ENCODE measurements at regions not wholly inside any gene's neighbourhood (a gene's known extent, or its start where the extent isn't known, plus 50 kb on each side); places are given as distances from the start of the nearest gene placed in this dataset.
"Not testable (repeated sequence)": the region's sequence is repeated elsewhere in the genome, so short reads cannot be mapped to it uniquely, and the experiment has no call there.

DNA sequence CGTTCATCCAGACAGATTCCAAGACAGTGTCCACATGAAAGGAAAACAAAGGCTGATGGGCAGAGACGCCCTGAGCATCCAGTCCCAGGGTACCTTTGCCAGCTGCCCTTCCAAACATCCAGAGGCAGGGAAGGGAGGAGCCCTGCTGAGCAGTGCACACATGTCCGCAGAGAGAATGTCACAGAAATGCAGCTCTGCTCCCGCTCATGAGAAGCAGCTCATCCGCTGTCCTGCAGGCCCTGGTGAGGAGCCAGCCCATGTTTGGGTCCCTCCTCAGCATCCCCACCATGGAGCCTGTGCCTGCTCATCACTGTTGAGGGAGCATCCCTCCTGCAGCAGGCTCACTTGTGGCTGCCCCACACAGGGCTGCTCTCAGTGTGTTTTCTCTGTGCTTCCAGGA lies 484.7 kb downstream of the GOLGA6L6 start:
- not testable (repeated sequence) for H2AFZ ChIP-seq (ENCODE audit: low read length); H3K27ac ChIP-seq (ENCODE audit: low read depth, low read length); H4K20me1 ChIP-seq (ENCODE audit: insufficient read depth, low read length); H3K4me1 ChIP-seq (ENCODE audit: insufficient read depth, low read length); H3K4me2 ChIP-seq (ENCODE audit: insufficient read depth, low read length); H3K4me3 ChIP-seq (ENCODE audit: insufficient read depth, low read length); H3K79me2 ChIP-seq (ENCODE audit: insufficient read depth, low read length); H3K36me3 ChIP-seq (ENCODE audit: insufficient read depth, low read length); DNase-seq (ENCODE audit: insufficient read length, low spot score, missing footprints); H3K9me3 ChIP-seq (ENCODE audit: low read depth, low read length); H3K27me3 ChIP-seq (ENCODE audit: insufficient read depth, low read length)

DNA sequence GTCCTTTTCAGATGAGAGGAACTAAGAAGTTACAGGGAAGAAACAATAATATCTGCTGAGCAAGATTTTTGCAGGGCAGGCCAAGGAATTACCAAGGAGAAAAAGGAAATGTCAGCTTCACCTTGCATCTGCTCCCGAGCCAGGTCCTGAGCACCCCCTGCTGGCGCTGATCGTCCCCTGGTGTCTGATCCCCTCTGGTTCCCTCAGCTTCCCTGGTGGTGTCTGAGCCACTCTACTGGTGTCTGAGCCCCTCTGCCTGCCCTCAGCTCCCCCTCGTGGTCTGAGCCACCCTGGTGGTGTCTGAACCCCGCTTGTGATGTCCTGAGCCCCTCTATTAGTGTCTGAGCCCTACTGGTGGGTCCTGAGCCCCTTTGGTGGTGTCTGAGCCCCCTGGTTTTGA lies 485.7 kb downstream of the GOLGA6L6 start:
- not testable (repeated sequence) for H3K27ac ChIP-seq (ENCODE audit: low read depth, low read length); H3K4me3 ChIP-seq (ENCODE audit: insufficient read depth, low read length); H2AFZ ChIP-seq (ENCODE audit: low read length); H3K27me3 ChIP-seq (ENCODE audit: insufficient read depth, low read length); H3K79me2 ChIP-seq (ENCODE audit: insufficient read depth, low read length); H4K20me1 ChIP-seq (ENCODE audit: insufficient read depth, low read length); H3K4me1 ChIP-seq (ENCODE audit: insufficient read depth, low read length); H3K9me3 ChIP-seq (ENCODE audit: low read depth, low read length); H3K36me3 ChIP-seq (ENCODE audit: insufficient read depth, low read length); DNase-seq (ENCODE audit: insufficient read length, low spot score, missing footprints); H3K4me2 ChIP-seq (ENCODE audit: insufficient read depth, low read length)

DNA sequence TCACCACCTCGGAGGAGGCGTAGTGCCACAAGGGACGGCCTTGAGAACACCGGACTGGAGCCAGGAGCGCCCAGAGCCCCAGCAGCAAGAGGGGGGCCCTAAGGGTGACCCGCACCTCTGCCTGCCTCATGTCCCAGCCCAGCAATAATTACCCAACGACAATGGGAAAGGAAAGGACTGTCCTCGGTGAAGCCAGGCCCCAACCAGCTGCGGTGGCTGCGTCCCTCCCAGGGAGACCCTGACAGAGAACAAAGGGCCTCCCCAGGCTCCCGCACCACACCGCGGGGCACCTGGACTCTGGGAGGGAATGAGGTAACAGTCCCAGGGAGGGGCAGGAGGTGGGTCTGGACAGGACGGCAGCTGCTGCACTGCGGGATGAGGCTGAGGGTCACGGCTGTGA lies 493.4 kb downstream of the GOLGA6L6 start:
- not testable (repeated sequence) for H3K4me1 ChIP-seq (ENCODE audit: insufficient read depth, low read length); H3K4me2 ChIP-seq (ENCODE audit: insufficient read depth, low read length); H3K79me2 ChIP-seq (ENCODE audit: insufficient read depth, low read length); H3K4me3 ChIP-seq (ENCODE audit: insufficient read depth, low read length); H3K27me3 ChIP-seq (ENCODE audit: insufficient read depth, low read length); H3K36me3 ChIP-seq (ENCODE audit: insufficient read depth, low read length); H2AFZ ChIP-seq (ENCODE audit: low read length); DNase-seq (ENCODE audit: insufficient read length, low spot score, missing footprints); H3K9me3 ChIP-seq (ENCODE audit: low read depth, low read length); H3K27ac ChIP-seq (ENCODE audit: low read depth, low read length); H4K20me1 ChIP-seq (ENCODE audit: insufficient read depth, low read length)

DNA sequence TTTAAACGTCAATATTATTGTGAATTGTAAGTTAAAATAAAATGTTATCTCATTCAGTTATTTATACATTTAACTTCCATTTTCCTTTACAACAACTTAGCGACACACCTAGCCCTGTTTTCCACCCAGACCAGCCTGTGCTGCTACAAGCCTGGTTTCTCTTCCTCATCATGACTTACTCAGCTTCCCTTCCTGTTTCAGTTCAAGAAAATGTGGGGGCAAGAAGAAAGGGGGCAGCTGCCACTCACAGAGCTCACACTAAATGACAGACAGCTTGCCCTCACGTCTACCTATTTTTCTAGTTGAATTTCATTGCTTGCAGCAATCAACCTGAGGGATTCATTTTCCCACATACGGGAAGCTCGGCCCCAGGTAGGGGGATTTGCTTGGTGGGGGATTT lies 496.4 kb downstream of the GOLGA6L6 start:
- not testable (repeated sequence) for DNase-seq (ENCODE audit: insufficient read length, low spot score, missing footprints); H3K27me3 ChIP-seq (ENCODE audit: insufficient read depth, low read length); H2AFZ ChIP-seq (ENCODE audit: low read length); H3K36me3 ChIP-seq (ENCODE audit: insufficient read depth, low read length); H3K79me2 ChIP-seq (ENCODE audit: insufficient read depth, low read length); H4K20me1 ChIP-seq (ENCODE audit: insufficient read depth, low read length); H3K4me2 ChIP-seq (ENCODE audit: insufficient read depth, low read length); H3K27ac ChIP-seq (ENCODE audit: low read depth, low read length); H3K4me3 ChIP-seq (ENCODE audit: insufficient read depth, low read length); H3K9me3 ChIP-seq (ENCODE audit: low read depth, low read length); H3K4me1 ChIP-seq (ENCODE audit: insufficient read depth, low read length)

DNA sequence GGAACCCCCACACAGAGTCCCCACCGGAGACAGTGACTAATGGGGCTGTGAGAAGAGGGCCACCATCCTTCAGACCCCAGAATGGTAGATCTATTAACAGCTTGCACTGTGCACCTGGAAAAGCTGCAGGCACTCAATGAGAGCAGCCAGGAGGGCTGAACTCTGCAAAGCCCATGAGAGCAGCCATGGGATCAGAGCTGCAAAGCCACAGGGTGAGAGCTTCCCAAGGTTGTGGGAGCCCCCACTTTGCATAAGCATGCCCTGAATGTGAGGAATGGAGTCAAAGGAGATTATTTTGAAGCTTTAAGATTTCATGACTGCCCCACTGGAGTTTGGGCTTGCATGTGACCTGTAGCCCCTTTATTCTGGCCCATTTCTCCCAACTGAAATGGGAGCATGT lies 500.9 kb downstream of the GOLGA6L6 start:
- not testable (repeated sequence) for H4K20me1 ChIP-seq (ENCODE audit: insufficient read depth, low read length); H3K4me1 ChIP-seq (ENCODE audit: insufficient read depth, low read length); H3K4me2 ChIP-seq (ENCODE audit: insufficient read depth, low read length); H3K27me3 ChIP-seq (ENCODE audit: insufficient read depth, low read length); H3K27ac ChIP-seq (ENCODE audit: low read depth, low read length); H3K9me3 ChIP-seq (ENCODE audit: low read depth, low read length); H3K79me2 ChIP-seq (ENCODE audit: insufficient read depth, low read length); H3K4me3 ChIP-seq (ENCODE audit: insufficient read depth, low read length); H2AFZ ChIP-seq (ENCODE audit: low read length); H3K36me3 ChIP-seq (ENCODE audit: insufficient read depth, low read length); DNase-seq (ENCODE audit: insufficient read length, low spot score, missing footprints)

DNA sequence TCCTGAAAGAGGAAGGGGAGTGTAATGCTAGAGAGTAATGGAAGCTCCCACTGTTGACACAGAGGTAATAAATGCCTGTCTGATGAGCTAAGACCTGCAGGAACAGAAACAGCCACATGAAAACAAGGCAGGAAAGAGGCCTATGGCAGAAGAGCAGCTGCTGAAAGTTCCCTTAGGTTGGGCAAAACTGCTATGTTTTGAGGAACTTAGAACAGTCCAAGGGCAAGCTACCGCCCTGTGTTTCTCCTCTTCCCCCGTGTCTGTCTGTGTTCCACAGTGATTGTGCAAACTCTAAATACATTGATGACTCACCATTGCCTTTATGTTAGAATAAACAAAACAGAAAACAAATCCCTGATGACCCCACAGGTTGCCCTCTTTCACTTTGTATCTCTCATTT lies 516.6 kb downstream of the GOLGA6L6 start:
- not testable (repeated sequence) for H2AFZ ChIP-seq (ENCODE audit: low read length); H3K79me2 ChIP-seq (ENCODE audit: insufficient read depth, low read length); H3K27ac ChIP-seq (ENCODE audit: low read depth, low read length); H3K27me3 ChIP-seq (ENCODE audit: insufficient read depth, low read length); H3K36me3 ChIP-seq (ENCODE audit: insufficient read depth, low read length); H4K20me1 ChIP-seq (ENCODE audit: insufficient read depth, low read length); H3K4me3 ChIP-seq (ENCODE audit: insufficient read depth, low read length); H3K4me1 ChIP-seq (ENCODE audit: insufficient read depth, low read length); H3K9me3 ChIP-seq (ENCODE audit: low read depth, low read length); DNase-seq (ENCODE audit: insufficient read length, low spot score, missing footprints); H3K4me2 ChIP-seq (ENCODE audit: insufficient read depth, low read length)

DNA sequence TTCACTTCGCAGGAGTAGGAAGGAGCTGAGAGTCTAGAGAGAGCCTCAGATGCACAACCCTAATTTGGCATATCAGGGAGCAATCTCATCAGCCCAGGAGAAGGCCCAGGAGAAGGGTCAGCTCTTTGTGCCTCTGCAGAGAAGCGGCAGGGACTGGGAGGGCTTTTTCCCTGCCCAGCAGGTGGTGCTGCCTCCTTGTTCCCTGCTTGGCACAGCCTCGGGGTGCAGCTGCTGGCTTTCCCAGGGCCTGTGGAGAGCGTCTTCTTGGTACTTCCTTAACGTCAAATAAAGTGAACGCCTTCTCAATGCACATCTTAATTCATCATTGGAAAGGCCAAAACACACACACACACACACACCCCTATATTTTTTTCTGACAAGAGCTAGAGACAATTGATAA lies 519.3 kb downstream of the GOLGA6L6 start:
- H4K20me1 ChIP-seq (ENCODE audit: insufficient read depth, low read length); H3K79me2 ChIP-seq (ENCODE audit: insufficient read depth, low read length); DNase-seq (ENCODE audit: insufficient read length, low spot score, missing footprints); H3K9me3 ChIP-seq (ENCODE audit: low read depth, low read length); H3K4me2 ChIP-seq (ENCODE audit: insufficient read depth, low read length); H3K27me3 ChIP-seq (ENCODE audit: insufficient read depth, low read length); H2AFZ ChIP-seq (ENCODE audit: low read length); H3K4me3 ChIP-seq (ENCODE audit: insufficient read depth, low read length); H3K4me1 ChIP-seq (ENCODE audit: insufficient read depth, low read length); H3K36me3 ChIP-seq (ENCODE audit: insufficient read depth, low read length); H3K27ac ChIP-seq (ENCODE audit: low read depth, low read length): not testable (repeated sequence)

DNA sequence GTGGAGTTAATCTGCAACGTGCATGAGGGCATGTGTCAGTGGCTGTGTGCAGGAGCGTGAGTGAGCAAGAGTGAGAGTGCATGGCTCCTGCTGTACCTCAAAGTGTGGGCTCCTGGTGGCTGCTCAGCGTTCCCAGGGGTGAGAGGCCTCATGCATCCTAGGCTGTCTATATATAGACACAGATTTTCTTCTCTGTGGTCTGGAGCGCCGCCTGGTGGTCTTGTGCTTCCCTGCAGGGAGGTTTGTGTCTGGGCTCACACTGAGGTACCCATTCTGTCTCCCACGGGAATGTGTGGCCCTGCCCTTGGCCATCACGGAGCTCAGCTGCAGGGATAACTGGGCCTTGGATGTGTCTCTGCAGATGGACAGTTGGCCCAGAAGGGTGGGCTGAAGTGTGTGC lies 520.2 kb downstream of the GOLGA6L6 start:
- H3K27me3 ChIP-seq (ENCODE audit: insufficient read depth, low read length); H3K79me2 ChIP-seq (ENCODE audit: insufficient read depth, low read length); H4K20me1 ChIP-seq (ENCODE audit: insufficient read depth, low read length); H3K9me3 ChIP-seq (ENCODE audit: low read depth, low read length); H3K27ac ChIP-seq (ENCODE audit: low read depth, low read length); H3K4me3 ChIP-seq (ENCODE audit: insufficient read depth, low read length); H3K4me1 ChIP-seq (ENCODE audit: insufficient read depth, low read length); DNase-seq (ENCODE audit: insufficient read length, low spot score, missing footprints); H3K36me3 ChIP-seq (ENCODE audit: insufficient read depth, low read length); H3K4me2 ChIP-seq (ENCODE audit: insufficient read depth, low read length); H2AFZ ChIP-seq (ENCODE audit: low read length): not testable (repeated sequence)

DNA sequence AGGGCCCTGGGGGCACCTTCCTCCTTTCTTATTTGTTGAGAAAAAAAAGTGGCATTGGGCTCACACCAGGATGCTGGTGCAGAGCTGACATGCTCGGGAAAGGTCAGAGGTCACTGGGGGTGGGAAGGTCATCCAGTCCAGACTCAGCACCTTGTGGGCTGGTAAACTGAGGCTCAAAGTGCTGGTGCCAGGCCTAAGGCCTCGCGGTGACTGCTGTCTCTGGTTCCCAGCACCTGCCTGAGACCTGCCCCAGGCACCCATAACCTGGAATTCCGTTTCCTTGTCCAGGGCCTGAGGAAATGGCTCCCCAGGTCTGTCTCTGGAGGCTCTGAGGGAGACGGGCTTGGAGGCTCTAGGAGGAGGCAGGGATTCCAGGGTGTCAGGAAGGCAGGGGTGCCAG lies 521.0 kb downstream of the GOLGA6L6 start:
- not testable (repeated sequence) for H3K36me3 ChIP-seq (ENCODE audit: insufficient read depth, low read length); H3K4me2 ChIP-seq (ENCODE audit: insufficient read depth, low read length); H3K4me1 ChIP-seq (ENCODE audit: insufficient read depth, low read length); H2AFZ ChIP-seq (ENCODE audit: low read length); DNase-seq (ENCODE audit: insufficient read length, low spot score, missing footprints); H3K79me2 ChIP-seq (ENCODE audit: insufficient read depth, low read length); H3K27ac ChIP-seq (ENCODE audit: low read depth, low read length); H3K4me3 ChIP-seq (ENCODE audit: insufficient read depth, low read length); H3K27me3 ChIP-seq (ENCODE audit: insufficient read depth, low read length); H4K20me1 ChIP-seq (ENCODE audit: insufficient read depth, low read length); H3K9me3 ChIP-seq (ENCODE audit: low read depth, low read length)
